Common myeloid progenitor, CD34-positive (primary cell): ENCODE measurements at regions not wholly inside any gene's neighbourhood (a gene's known extent, or its start where the extent isn't known, plus 50 kb on each side); places are given as distances from the start of the nearest gene placed in this dataset.
"Not testable (repeated sequence)": the region's sequence is repeated elsewhere in the genome, so short reads cannot be mapped to it uniquely, and the experiment has no call there.

Source experiments
- CTCF ChIA-PET: fragments of 350-600 bp; sonication (Branson Sonifier 250); formaldehyde crosslinking; loops from one replicate; lab custom pipeline; 2021; ENCODE audit warnings: antibody characterized with exemption; lab: Charles Lee
- POLR2A ChIA-PET: fragments of 350-600 bp; sonication (Branson Sonifier 250); formaldehyde crosslinking; loops from one replicate; lab custom pipeline; 2021; ENCODE audit warnings: antibody characterized with exemption; lab: Charles Lee
- DNase-seq, 3 donors: peaks; one replicate each; pipeline versions ENCODE4 v3.0.0 to v3.0.0-alpha.2; 2013
- H3K27ac ChIP-seq, 2 experiments: 1 replicate in 1 of 2; 2 replicates in 1 of 2; pipeline ENCODE4 v1.7.0; 2013; ENCODE audit warnings: inconsistent platforms in 2 of 2, low read length in 2 of 2, mild to moderate bottlenecking in 2 of 2, low read depth in 1 of 2, moderate library complexity in 1 of 2; ENCODE audit not compliant: severe bottlenecking in 2 of 2, insufficient read depth in 1 of 2, poor library complexity in 1 of 2
- H3K27me3 ChIP-seq, 5 experiments: replicated peaks in 2 of 5; 1 replicate in 3 of 5; 2 replicates in 2 of 5; pipeline versions ENCODE4 v1.6.1 to v1.7.0; 2013; ENCODE audit warnings: low read length in 4 of 5, mild to moderate bottlenecking in 2 of 5, moderate library complexity in 2 of 5, inconsistent platforms in 1 of 5; ENCODE audit not compliant: insufficient read depth in 5 of 5, control insufficient read depth in 4 of 5
- H3K36me3 ChIP-seq, 4 experiments: 1 replicate in 2 of 4; 2 replicates in 2 of 4; pipeline versions ENCODE4 v1.6.1 to v1.7.0; 2013; ENCODE audit warnings: low read length in 3 of 4, control low read depth in 1 of 4, mild to moderate bottlenecking in 1 of 4; ENCODE audit not compliant: control insufficient read depth in 4 of 4, insufficient read depth in 4 of 4
- H3K4me1 ChIP-seq, 4 experiments: 1 replicate in 3 of 4; 2 replicates in 1 of 4; pipeline versions ENCODE4 v1.6.1 to v1.7.1; 2013; ENCODE audit warnings: low read length in 3 of 4, mild to moderate bottlenecking in 3 of 4, control low read depth in 1 of 4, inconsistent platforms in 1 of 4, moderate library complexity in 1 of 4; ENCODE audit not compliant: control insufficient read depth in 4 of 4, insufficient read depth in 4 of 4; ENCODE audit errors: control extremely low read depth in 1 of 4
- H3K4me3 ChIP-seq, 7 experiments: 1 replicate in 4 of 7; 2 replicates in 3 of 7; pipeline versions ENCODE4 v1.5.1 to v1.7.0; 2013; ENCODE audit warnings: mild to moderate bottlenecking in 7 of 7, low read length in 6 of 7, moderate library complexity in 6 of 7, inconsistent platforms in 2 of 7, low read depth in 2 of 7, control low read depth in 1 of 7; ENCODE audit not compliant: insufficient read depth in 4 of 7, control insufficient read depth in 1 of 7; ENCODE audit errors: extremely low read depth in 1 of 7
- H3K9me3 ChIP-seq, 5 experiments: 1 replicate in 4 of 5; 2 replicates in 1 of 5; pipeline versions ENCODE4 v1.6.1 to v1.7.1; 2013; ENCODE audit warnings: low read length in 4 of 5, mild to moderate bottlenecking in 2 of 5, inconsistent platforms in 1 of 5, low read depth in 1 of 5, moderate library complexity in 1 of 5; ENCODE audit not compliant: control insufficient read depth in 4 of 5, insufficient read depth in 2 of 5; ENCODE audit errors: control extremely low read depth in 1 of 5
- WGBS: methylation state at CpG from one replicate; pipeline ENCODE4 v1.1.5; 2013; ENCODE audit not compliant: insufficient coverage; 5-methylcytosine and 5-hydroxymethylcytosine counted together

DNA sequence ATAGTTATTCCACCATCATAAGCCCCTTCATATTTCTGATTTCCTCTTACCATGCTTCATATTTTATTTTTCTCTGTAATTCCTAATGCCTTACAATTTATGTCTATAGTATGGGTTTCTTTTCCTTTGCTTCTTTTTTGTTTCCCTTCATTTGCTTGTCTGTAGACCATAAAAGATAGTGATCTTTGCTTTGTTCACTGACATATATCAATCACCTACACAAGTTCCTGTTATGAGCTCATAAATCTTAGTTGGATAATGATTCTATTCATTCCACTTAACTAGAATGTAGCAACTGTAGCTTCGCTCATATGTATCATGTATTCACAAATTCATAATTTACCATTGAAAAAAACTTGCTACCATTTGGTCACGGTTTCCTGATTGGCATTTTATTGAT is 388.8 kb upstream of the ATXN7L3B start:
- Histone ChIP-seq H3K36me3 (no peaks in the 10 kb centered on the region), H3K4me1 (no peaks in the 10 kb centered on the region), H3K9me3 (no peaks in the 10 kb centered on the region), H3K4me3 (no peak overlapping the region), H3K27ac (no peak overlapping the region), H3K27me3 (no peaks in the 10 kb centered on the region)
- ChIA-PET POLR2A (no interaction called here), CTCF (interaction anchor here (1.1 kb wide), 1 partner anchor 8 kb away, joined by 3 read pairs; no protein-coding TSS in a partner anchor)
- no peak for DNase-seq
- 97% methylated on average over 2 of the region's 2 CpGs for WGBS

DNA sequence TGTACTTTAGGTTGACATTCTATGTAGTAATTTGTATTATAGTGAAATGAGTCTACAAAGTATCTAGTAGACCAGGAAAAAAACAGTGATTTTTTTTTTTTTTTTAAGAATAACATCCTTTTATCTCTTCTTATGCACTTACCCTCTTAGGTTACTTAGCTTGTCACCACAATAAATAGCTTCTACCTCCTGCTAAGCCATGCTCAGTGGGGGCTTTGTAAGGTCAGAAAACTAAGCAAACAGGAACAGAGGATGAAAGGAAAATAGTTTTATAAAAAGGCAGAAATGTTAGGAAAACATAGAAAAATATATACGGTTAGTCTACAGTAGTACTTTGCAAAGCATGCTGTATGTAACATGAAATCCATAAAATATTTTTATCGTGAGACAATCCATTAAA is 385.3 kb upstream of the ATXN7L3B start:
- Histone ChIP-seq H3K27me3 (no peaks in the 10 kb centered on the region), H3K4me3 (no peak overlapping the region), H3K9me3 (no peaks in the 10 kb centered on the region), H3K27ac (no peak overlapping the region), H3K36me3 (no peaks in the 10 kb centered on the region), H3K4me1 (no peaks in the 10 kb centered on the region)
- CTCF ChIA-PET = no interaction called here
- POLR2A ChIA-PET = no interaction called here
- WGBS = no CpG with 5 or more reads among the region's 2 CpGs
- no peak for DNase-seq

DNA sequence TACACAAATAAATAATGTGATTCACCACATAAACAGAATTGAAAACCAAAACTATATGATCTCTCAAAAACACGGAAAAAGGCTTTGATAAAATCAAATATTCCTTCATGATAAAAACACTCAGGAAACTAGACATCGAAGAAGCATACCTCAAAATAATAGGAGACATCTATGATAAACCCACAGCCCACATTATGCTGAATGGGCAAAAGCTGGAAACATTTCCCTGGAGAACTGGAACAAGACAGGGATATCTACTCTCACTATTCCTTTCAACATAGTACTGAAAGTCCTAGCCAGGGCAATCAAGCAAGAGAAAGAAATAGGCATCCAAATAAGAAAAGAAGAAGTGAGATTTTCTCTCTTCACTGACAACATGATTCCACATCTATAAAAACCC is 371.5 kb upstream of the ATXN7L3B start:
- 100% methylated on average over 1 of the region's 2 CpGs for WGBS
- CTCF ChIA-PET = no interaction called here

GRCh38 chr12:74169607-74170006 is 368.0 kb upstream of the ATXN7L3B start:
- Histone ChIP-seq H3K4me1 (no peaks in the 10 kb centered on the region), H3K27ac (no peak overlapping the region), H3K27me3 (no peaks in the 10 kb centered on the region), H3K9me3 (no peaks in the 10 kb centered on the region), H3K36me3 (no peaks in the 10 kb centered on the region), H3K4me3 (no peak overlapping the region)
- CTCF ChIA-PET = no interaction called here
- DNase-seq = no peak
- no CpG with 5 or more reads among the region's 2 CpGs for WGBS
- POLR2A ChIA-PET = no interaction called here

More for the DNA sequence above, 371.5 kb upstream of the ATXN7L3B start:
- no peak for DNase-seq
- H3K36me3 ChIP-seq = no peaks in the 10 kb centered on the region
- H3K27ac ChIP-seq = no peak overlapping the region
- H3K9me3 ChIP-seq = no peaks in the 10 kb centered on the region
- H3K4me3 ChIP-seq = no peak overlapping the region
- no peaks in the 10 kb centered on the region for H3K4me1 ChIP-seq
- H3K27me3 ChIP-seq = no peaks in the 10 kb centered on the region
- POLR2A ChIA-PET = no interaction called here

GRCh38 chr12:74170645-74171477 is 366.8 kb upstream of the ATXN7L3B start:
- no peak overlapping the region for H3K4me3 ChIP-seq
- peaks cover 0 to 3% (median 0%) of the 10 kb centered on the region in 5 experiments for H3K9me3 ChIP-seq
- WGBS = 96% methylated on average over 42 of the region's 42 CpGs
- ChIA-PET POLR2A (no interaction called here), CTCF (no interaction called here)
- H3K36me3 ChIP-seq = no peaks in the 10 kb centered on the region
- H3K4me1 ChIP-seq = no peaks in the 10 kb centered on the region
- no peaks in the 10 kb centered on the region for H3K27me3 ChIP-seq
- no peak for DNase-seq
- H3K27ac ChIP-seq = peak overlapping the region in 1 of 2 experiments; percentile 40

GRCh38 chr12:74171478-74171909 is 366.1 kb upstream of the ATXN7L3B start:
- no peak overlapping the region for H3K4me3 ChIP-seq
- H3K9me3 ChIP-seq = peaks cover 0 to 3% (median 0%) of the 10 kb centered on the region in 5 experiments
- H3K27me3 ChIP-seq = no peaks in the 10 kb centered on the region
- 96% methylated on average over 16 of the region's 19 CpGs for WGBS
- ChIA-PET POLR2A (no interaction called here), CTCF (no interaction called here)
- DNase-seq = no peak
- no peaks in the 10 kb centered on the region for H3K4me1 ChIP-seq
- peak overlapping the region in 1 of 2 experiments; percentile 10 for H3K27ac ChIP-seq
- no peaks in the 10 kb centered on the region for H3K36me3 ChIP-seq

- H3K27ac ChIP-seq, H3K9me3 ChIP-seq, H3K36me3 ChIP-seq, H3K27me3 ChIP-seq, H3K4me3 ChIP-seq, CTCF ChIA-PET, H3K4me1 ChIP-seq, POLR2A ChIA-PET, DNase-seq: not testable (repeated sequence)
- 95% methylated on average over 4 of the region's 4 CpGs for WGBS
Measured at GRCh38 chr12:74174961-74175360, 362.7 kb upstream of the ATXN7L3B start.
